IPS DF 6.9 (cell line): ENCODE measurements at regions not wholly inside any gene's neighbourhood (a gene's known extent, or its start where the extent isn't known, plus 50 kb on each side); places are given as distances from the start of the nearest gene placed in this dataset.

Experiments
- DNase-seq: peaks from one replicate; pipeline ENCODE4 v3.0.0-alpha.2; 2013; ENCODE audit warnings: low read depth, low spot score
- H3K27ac ChIP-seq: one replicate; pipeline ENCODE4 v1.5.1; 2013; ENCODE audit warnings: low read length, control low read depth
- H3K27me3 ChIP-seq: 2 replicates; pipeline ENCODE4 v1.6.1; 2013; ENCODE audit warnings: mild to moderate bottlenecking, low read length; ENCODE audit not compliant: control insufficient read depth, insufficient read depth
- H3K36me3 ChIP-seq: 2 replicates; pipeline ENCODE4 v1.6.1; 2013; ENCODE audit warnings: low read length; ENCODE audit not compliant: control insufficient read depth, insufficient read depth
- H3K4me1 ChIP-seq: 2 replicates; pipeline ENCODE4 v1.6.1; 2013; ENCODE audit warnings: low read length; ENCODE audit not compliant: control insufficient read depth, insufficient read depth
- H3K4me3 ChIP-seq: 2 replicates; pipeline ENCODE4 v1.5.1; 2013; ENCODE audit warnings: mild to moderate bottlenecking, low read length
- H3K9me3 ChIP-seq: 2 replicates; pipeline ENCODE4 v1.6.1; 2013; ENCODE audit warnings: low read length, inconsistent platforms; ENCODE audit not compliant: control insufficient read depth, insufficient read depth
- WGBS: extraction: QIAGEN DNeasy Blood & Tissue Kit; methylation state at CpG from one replicate; pipeline ENCODE4 v1.1.7; 2013; ENCODE audit warnings: mixed read lengths, missing lambda C conversion rate; ENCODE audit not compliant: insufficient read length, insufficient coverage; 5-methylcytosine and 5-hydroxymethylcytosine counted together

DNA sequence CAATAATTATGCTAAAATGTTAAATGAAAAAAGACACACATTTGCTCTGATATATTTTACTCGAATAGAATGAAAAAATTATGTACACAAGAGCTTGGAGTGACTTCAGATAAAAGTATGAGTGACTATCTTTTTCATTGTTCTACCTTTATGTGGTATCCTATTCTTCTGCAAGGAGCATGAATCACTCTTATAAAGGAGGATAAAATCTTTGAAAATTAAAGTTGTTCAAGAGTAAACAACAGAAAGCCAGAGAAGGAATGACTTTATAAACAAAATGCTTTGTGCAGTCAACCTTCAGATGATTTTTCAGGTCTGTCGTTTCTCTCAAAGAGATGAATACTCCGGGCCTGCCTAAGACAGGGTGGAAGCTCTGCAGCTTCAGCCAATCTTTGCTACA lies 215.3 kb downstream of the FOXA2 start:
- H3K9me3 ChIP-seq: no peaks in the 10 kb centered on the region
- H3K4me1 ChIP-seq: no peaks in the 10 kb centered on the region
- 0 out of 2 replicates have a peak, but pooled peaks cover 3% of the 10 kb centered on the region for H3K27me3 ChIP-seq
- no peaks in the 10 kb centered on the region for H3K36me3 ChIP-seq
- no peak for DNase-seq
- H3K4me3 ChIP-seq: no peak overlapping the region
- no peak overlapping the region for H3K27ac ChIP-seq
- no CpG with 5 or more reads among the region's 3 CpGs for WGBS

DNA sequence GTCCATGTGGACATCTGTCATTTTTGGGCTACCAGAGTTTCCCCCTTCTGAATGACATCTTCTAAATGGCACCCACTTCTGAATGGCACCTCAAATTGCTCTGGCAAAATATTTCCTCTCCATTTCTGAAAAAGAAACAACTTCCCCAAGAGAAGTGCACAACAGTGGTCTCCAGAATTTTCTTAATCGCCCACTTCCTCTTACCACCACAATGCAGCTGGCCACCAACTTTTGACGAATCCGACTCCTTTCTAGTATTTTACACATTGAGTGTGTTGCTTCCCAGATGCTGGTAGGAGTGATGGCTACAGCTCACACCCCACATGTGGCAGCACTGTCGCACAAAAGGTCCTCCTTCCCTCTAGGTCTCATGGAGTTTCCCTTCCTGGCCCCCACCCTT lies 216.1 kb downstream of the FOXA2 start:
- H3K27ac ChIP-seq: no peak overlapping the region
- no peaks in the 10 kb centered on the region for H3K9me3 ChIP-seq
- no peak overlapping the region for H3K4me3 ChIP-seq
- no peaks in the 10 kb centered on the region for H3K36me3 ChIP-seq
- no peak for DNase-seq
- H3K27me3 ChIP-seq: 0 out of 2 replicates have a peak, but pooled peaks cover 3% of the 10 kb centered on the region
- H3K4me1 ChIP-seq: no peaks in the 10 kb centered on the region
- no CpG with 5 or more reads among the region's 4 CpGs for WGBS

DNA sequence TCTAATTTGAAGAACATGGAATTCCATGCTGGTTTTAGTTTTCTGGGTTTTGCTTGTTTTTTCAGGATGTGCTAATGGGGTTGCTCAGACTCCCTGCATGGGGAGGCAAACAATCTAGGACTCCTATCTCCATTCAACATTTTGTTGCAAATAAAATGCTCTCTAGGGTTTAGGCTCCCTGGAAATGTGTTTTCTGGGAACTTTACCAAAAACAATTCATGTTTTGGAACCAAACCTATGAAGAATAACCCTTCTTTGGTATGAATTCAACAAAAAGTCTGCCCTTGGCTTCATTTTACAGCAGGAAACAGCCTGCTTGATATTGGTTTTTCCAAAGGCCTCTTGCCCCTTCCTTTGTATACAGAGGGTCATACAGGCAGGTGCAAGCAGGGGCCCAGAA lies 217.7 kb downstream of the FOXA2 start:
- no peak overlapping the region for H3K4me3 ChIP-seq
- 0 out of 2 replicates have a peak, but pooled peaks cover 3% of the 10 kb centered on the region for H3K27me3 ChIP-seq
- no peaks in the 10 kb centered on the region for H3K9me3 ChIP-seq
- no peak for DNase-seq
- no peaks in the 10 kb centered on the region for H3K4me1 ChIP-seq
- no peaks in the 10 kb centered on the region for H3K36me3 ChIP-seq
- H3K27ac ChIP-seq: no peak overlapping the region

DNA sequence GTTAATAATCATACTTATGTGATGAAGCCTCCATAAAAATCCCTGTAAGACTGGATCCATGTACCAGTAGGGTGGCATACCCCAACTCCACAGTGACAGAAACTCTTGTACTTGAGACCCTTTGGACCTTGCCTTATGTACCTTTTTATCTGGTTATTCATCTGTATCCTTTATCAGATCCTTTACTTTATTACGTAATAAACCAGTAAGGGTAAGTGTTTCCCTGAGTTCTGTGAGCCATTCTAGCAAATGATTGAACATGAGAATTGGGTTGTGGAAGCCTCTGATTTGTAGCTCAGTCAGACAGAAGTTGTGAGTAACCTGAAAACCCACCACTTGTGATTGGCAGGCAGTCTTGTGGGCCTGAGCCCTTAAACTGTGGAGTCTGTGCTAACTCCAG lies 229.7 kb downstream of the FOXA2 start:
- no peaks in the 10 kb centered on the region for H3K36me3 ChIP-seq
- H3K4me1 ChIP-seq: no peaks in the 10 kb centered on the region
- no CpG with 5 or more reads among the region's 1 CpG for WGBS
- no peaks in the 10 kb centered on the region for H3K9me3 ChIP-seq
- no peak for DNase-seq
- H3K4me3 ChIP-seq: no peak overlapping the region
- H3K27me3 ChIP-seq: no peaks in the 10 kb centered on the region
- no peak overlapping the region for H3K27ac ChIP-seq

DNA sequence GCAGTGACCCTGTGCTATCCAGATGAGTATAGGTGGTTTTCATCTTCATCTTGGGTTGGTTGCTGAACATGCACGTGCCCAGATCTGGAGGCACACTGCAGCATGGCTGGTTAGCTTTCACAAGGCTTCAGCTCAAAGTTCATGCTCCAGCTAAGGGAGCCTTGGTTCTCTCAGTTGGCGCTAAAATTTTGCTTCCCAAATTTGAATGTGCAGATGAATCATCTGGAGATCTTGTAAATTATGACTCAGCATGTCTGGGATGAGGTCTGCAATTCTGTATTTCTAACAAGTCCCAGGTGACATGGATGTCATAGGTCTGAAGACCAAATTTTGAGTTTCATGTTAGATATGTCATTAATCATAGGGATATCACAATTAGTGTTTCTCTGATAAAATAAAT lies 230.8 kb downstream of the FOXA2 start:
- no peak for DNase-seq
- no peaks in the 10 kb centered on the region for H3K27me3 ChIP-seq
- H3K36me3 ChIP-seq: no peaks in the 10 kb centered on the region
- no CpG with 5 or more reads among the region's 2 CpGs for WGBS
- H3K27ac ChIP-seq: no peak overlapping the region
- H3K4me1 ChIP-seq: no peaks in the 10 kb centered on the region
- H3K4me3 ChIP-seq: no peak overlapping the region
- H3K9me3 ChIP-seq: no peaks in the 10 kb centered on the region

DNA sequence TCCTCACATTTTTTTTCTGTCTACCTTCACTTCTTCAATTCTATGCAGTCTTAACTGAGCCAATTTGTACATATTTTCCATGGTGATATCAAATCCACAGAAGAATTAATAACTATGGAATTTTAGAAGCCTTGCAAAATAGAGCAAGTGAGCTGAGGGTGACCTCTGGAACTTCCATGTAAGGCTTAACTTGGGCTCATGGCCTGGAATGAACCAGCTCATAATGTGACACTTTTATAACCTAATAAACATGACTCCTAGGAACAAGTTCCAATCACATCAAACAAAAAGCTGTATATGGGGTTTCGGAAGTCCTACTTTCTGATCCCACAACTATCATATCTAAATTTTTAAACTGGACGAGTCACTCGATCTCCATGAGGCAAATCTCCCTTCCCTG lies 232.4 kb downstream of the FOXA2 start:
- no peaks in the 10 kb centered on the region for H3K9me3 ChIP-seq
- no peak overlapping the region for H3K27ac ChIP-seq
- H3K4me3 ChIP-seq: no peak overlapping the region
- no peak for DNase-seq
- no peaks in the 10 kb centered on the region for H3K27me3 ChIP-seq
- no peaks in the 10 kb centered on the region for H3K36me3 ChIP-seq
- no CpG with 5 or more reads among the region's 3 CpGs for WGBS
- H3K4me1 ChIP-seq: no peaks in the 10 kb centered on the region

DNA sequence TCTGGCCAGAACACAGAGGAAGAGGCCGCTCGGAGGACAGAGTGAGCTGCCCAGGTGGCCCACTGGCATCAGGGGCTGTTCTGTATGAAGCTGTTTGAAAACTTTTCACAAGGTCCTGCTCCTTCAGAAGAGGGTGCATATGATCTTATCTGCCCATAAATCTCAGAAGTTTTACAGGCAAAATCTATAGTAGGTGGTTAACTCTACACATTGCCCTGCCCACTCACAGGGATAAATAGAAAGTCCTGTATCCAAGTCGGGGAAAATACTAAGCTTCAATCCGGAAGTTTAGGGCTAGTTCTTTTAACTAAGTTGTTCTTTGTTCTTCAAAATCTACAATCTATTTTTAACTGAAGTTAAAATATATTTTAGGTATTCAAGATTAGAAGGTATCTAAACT lies 233.7 kb downstream of the FOXA2 start:
- H3K4me3 ChIP-seq: no peak overlapping the region
- no CpG with 5 or more reads among the region's 4 CpGs for WGBS
- H3K9me3 ChIP-seq: no peaks in the 10 kb centered on the region
- H3K4me1 ChIP-seq: no peaks in the 10 kb centered on the region
- no peaks in the 10 kb centered on the region for H3K36me3 ChIP-seq
- no peak for DNase-seq
- H3K27ac ChIP-seq: no peak overlapping the region
- no peaks in the 10 kb centered on the region for H3K27me3 ChIP-seq

DNA sequence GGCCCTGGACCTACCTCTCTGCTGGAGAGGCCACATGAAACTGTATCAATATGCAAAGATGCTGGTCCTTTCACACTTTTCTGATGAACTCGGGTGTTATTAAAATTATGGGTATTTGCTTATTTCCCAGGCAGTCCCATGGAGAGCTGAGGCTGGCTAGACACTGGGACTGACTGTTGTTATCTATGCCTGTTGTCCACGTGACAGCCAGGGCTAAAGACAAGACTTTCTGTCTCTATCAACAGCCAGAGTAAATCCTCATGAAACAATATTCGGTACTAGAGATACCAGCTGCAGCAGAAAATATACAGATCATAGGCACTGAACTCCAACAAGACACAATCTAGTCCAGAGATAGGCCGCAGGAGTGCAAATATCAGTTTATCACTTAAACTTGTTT lies 236.4 kb downstream of the FOXA2 start:
- Histone ChIP-seq H3K27ac (no peak overlapping the region), H3K27me3 (no peaks in the 10 kb centered on the region), H3K36me3 (no peaks in the 10 kb centered on the region), H3K4me3 (no peak overlapping the region), H3K9me3 (no peaks in the 10 kb centered on the region), H3K4me1 (no peaks in the 10 kb centered on the region)
- no CpG with 5 or more reads among the region's 4 CpGs for WGBS
- DNase-seq: no peak

DNA sequence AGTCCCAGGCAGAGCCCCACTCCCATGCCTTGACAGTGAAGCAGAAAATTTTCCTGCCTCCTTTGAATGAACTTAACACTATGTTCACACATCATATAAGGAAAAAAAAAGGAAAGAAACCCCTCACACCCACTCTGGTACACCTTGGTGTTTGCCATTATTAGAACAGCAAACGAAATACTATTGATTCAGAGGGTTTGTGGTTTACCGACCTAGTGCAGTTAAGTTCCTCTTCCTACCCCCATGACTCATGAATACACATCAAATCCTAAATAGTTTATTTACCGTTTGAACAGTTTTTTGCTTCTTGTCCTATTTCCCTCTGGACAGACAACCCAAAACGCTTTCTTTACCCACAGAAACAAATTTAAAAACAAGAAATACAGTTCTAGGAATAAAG lies 237.7 kb downstream of the FOXA2 start:
- H3K4me3 ChIP-seq: no peak overlapping the region
- no peak for DNase-seq
- no peaks in the 10 kb centered on the region for H3K27me3 ChIP-seq
- no peak overlapping the region for H3K27ac ChIP-seq
- no peaks in the 10 kb centered on the region for H3K36me3 ChIP-seq
- H3K9me3 ChIP-seq: no peaks in the 10 kb centered on the region
- no CpG with 5 or more reads among the region's 4 CpGs for WGBS
- H3K4me1 ChIP-seq: no peaks in the 10 kb centered on the region

DNA sequence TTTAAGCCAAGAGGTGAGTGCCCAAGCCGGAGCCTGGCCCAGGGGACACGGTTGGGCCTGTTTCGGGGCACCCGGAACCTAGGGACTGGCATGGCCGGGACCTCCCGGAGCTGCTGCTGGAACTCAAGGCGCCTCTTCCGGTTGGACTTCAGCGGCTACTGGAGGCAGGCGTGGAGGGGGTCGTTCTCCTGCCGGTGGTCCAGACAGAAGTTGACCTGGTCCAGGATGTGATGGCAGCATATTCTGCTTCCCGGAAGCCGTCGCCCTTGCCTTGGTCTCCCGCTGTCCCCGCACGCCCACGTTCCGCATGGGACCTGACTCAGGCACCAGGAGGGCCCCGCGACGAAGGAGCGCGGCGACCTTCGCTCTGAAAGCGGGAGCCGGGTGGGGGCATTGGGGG lies 240.8 kb downstream of the FOXA2 start:
- H3K9me3 ChIP-seq: no peaks in the 10 kb centered on the region
- no peak overlapping the region for H3K27ac ChIP-seq
- 0 out of 2 replicates have a peak, but pooled peaks cover 2% of the 10 kb centered on the region for H3K4me1 ChIP-seq
- H3K4me3 ChIP-seq: no peak overlapping the region
- H3K27me3 ChIP-seq: no peaks in the 10 kb centered on the region
- WGBS: no CpG with 5 or more reads among the region's 29 CpGs
- no peak for DNase-seq
- no peaks in the 10 kb centered on the region for H3K36me3 ChIP-seq

DNA sequence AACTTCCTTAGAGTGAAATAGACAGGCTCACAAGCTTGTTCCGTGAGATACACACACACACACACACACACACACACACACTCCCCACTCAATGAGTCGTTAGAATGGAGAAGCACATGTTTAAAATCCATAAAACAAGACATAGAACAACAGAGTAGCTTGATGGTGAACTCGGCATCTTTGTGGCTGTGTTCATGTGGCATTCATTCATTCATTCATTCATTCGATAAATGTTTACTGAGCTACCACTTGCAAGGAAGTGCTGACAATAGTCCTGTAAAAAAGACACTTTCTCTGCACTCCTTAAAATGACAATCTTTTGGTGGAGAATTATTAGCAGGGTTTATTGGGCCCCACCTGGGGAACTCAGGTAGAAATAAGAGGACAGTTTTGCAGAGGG lies 242.0 kb downstream of the FOXA2 start:
- H3K4me3 ChIP-seq: no peak overlapping the region
- H3K27me3 ChIP-seq: no peaks in the 10 kb centered on the region
- no peak overlapping the region for H3K27ac ChIP-seq
- no peaks in the 10 kb centered on the region for H3K9me3 ChIP-seq
- WGBS: no CpG with 5 or more reads among the region's 4 CpGs
- no peaks in the 10 kb centered on the region for H3K36me3 ChIP-seq
- 0 out of 2 replicates have a peak, but pooled peaks cover 2% of the 10 kb centered on the region for H3K4me1 ChIP-seq
- DNase-seq: no peak
